ENCODE measurements at regions not wholly inside any gene's neighbourhood (a gene's known extent, or its start where the extent isn't known, plus 50 kb on each side); places are given as distances from the start of the nearest gene placed in this dataset.

GRCh38 chr14:45743884-45744283, 490.9 kb upstream of the MIS18BP1 start:
- DNase-seq (ENCODE audit: low read depth, low spot score) = peak; percentile 22
- H4K20me1 ChIP-seq (ENCODE audit: insufficient read depth) = no peaks in the 10 kb centered on the region
- ATAC-seq = peak; percentile 89
- no peak overlapping the region for H3K4me3 ChIP-seq (replicated peaks in 1 of 2; ENCODE audit: low read depth in 1 of 2, low read length in 2 of 2)
- ChIA-PET POLR2A (no interaction called here), CTCF (no interaction called here), RAD21 (ENCODE audit: low non-redundant PET in 1 of 2, low total read pairs in 2 of 2, uncharacterized antibody in 2 of 2, unreplicated experiment in 2 of 2) (no interaction called here)
- H3K4me2 ChIP-seq (ENCODE audit: low read length) = peak overlapping the region; percentile 22
- intact Hi-C loops (cut with micrococcal nuclease) = no loop called here
- H3K27me3 ChIP-seq (ENCODE audit: insufficient read depth, low read length) = no peaks in the 10 kb centered on the region
- H3K9me2 ChIP-seq (ENCODE audit: insufficient read depth) = no peaks in the 10 kb centered on the region
- no peaks in the 10 kb centered on the region for H3K36me3 ChIP-seq (ENCODE audit: control insufficient read depth in 1 of 2, insufficient read depth in 2 of 2, low read length in 2 of 2)
- H2AFZ ChIP-seq (ENCODE audit: low read depth, low read length, poor library complexity, severe bottlenecking) = no peak overlapping the region
- H3K9me3 ChIP-seq (ENCODE audit: control insufficient read depth in 1 of 2, insufficient read depth in 1 of 2, low read depth in 1 of 2, low read length in 2 of 2) = no peaks in the 10 kb centered on the region
- TF ChIP-seq EZH2phosphoT487 (IDR thresholded peaks at IDR 0.05; ENCODE audit: borderline replicate concordance) (no peak), CTCF (IDR thresholded peaks at IDR 0.05 in 2 of 3, conservative IDR thresholded peaks at IDR 0.05 in 1 of 3; ENCODE audit: borderline replicate concordance in 1 of 3, insufficient read depth in 1 of 3, low read depth in 2 of 3, low read length in 2 of 3) (no peak), SP1 (IDR thresholded peaks at IDR 0.05; ENCODE audit: low read depth) (peak; percentile 37; the same call in 1 of the 2 replicates), CBX3 (IDR thresholded peaks at IDR 0.05; ENCODE audit: low read depth) (0 out of 2 replicates have a peak, but pooled peaks have one; percentile 28), TCF7L2 (IDR thresholded peaks at IDR 0.05; ENCODE audit: borderline replicate concordance, extremely low read depth, insufficient read depth, insufficient read length) (peak; percentile 84), JUND (IDR thresholded peaks at IDR 0.05) (peak; percentile 59), CEBPB (IDR thresholded peaks at IDR 0.05; ENCODE audit: low read depth) (no peak), FOSL1 (IDR thresholded peaks at IDR 0.05; ENCODE audit: low read depth) (peak; percentile 53; the same call in 1 of the 2 replicates)
- H3K27ac ChIP-seq (ENCODE audit: low read depth, low read length) = no peak overlapping the region
- no TSS peak for BruUV-seq (replicated peaks)
- H3K4me1 ChIP-seq (ENCODE audit: control insufficient read depth in 1 of 2, insufficient read depth in 2 of 2, low read length in 2 of 2) = peaks cover 9% of the 10 kb centered on the region in 2 experiments; a peak in 3 of 4 replicates
- H3K9ac ChIP-seq (ENCODE audit: low read length) = no peak overlapping the region
- no peaks in the 10 kb centered on the region for H3K79me2 ChIP-seq (ENCODE audit: insufficient read depth, low read length)

GRCh38 chr14:45742187-45742586, 489.2 kb upstream of the MIS18BP1 start:
- Histone ChIP-seq H2AFZ (ENCODE audit: low read depth, low read length, poor library complexity, severe bottlenecking) (no peak overlapping the region), H3K9ac (ENCODE audit: low read length) (no peak overlapping the region)
- POLR2A ChIA-PET = no interaction called here
- no peak for TF ChIP-seq ELF1 (IDR thresholded peaks at IDR 0.05; ENCODE audit: borderline replicate concordance, low read depth)
- no peak for TF ChIP-seq ATF3 (IDR thresholded peaks at IDR 0.05)
- no peak for TF ChIP-seq TCF7L2 (IDR thresholded peaks at IDR 0.05; ENCODE audit: borderline replicate concordance, extremely low read depth, insufficient read depth, insufficient read length)
- TF ChIP-seq EZH2phosphoT487 (IDR thresholded peaks at IDR 0.05; ENCODE audit: borderline replicate concordance) = no peak
- no peak for TF ChIP-seq ZBTB33 (IDR thresholded peaks at IDR 0.05; ENCODE audit: extremely low read depth, insufficient replicate concordance, low read length)
- TF ChIP-seq SIN3A (IDR thresholded peaks at IDR 0.05; ENCODE audit: low read depth) = no peak
- TF ChIP-seq CEBPB (IDR thresholded peaks at IDR 0.05; ENCODE audit: low read depth) = no peak

More at GRCh38 chr14:45742187-45742586, 489.2 kb upstream of the MIS18BP1 start:
- ChIA-PET RAD21 (ENCODE audit: low non-redundant PET in 1 of 2, low total read pairs in 2 of 2, uncharacterized antibody in 2 of 2, unreplicated experiment in 2 of 2) (no interaction called here), CTCF (no interaction called here)
- no peaks in the 10 kb centered on the region for H4K20me1 ChIP-seq (ENCODE audit: insufficient read depth)
- no peaks in the 10 kb centered on the region for H3K9me2 ChIP-seq (ENCODE audit: insufficient read depth)
- no peak overlapping the region for H3K4me2 ChIP-seq (ENCODE audit: low read length)
- DNase-seq (ENCODE audit: low read depth, low spot score) (no peak), ATAC-seq (no peak)
- no peaks in the 10 kb centered on the region; a peak in 1 of 4 replicates for H3K9me3 ChIP-seq (ENCODE audit: control insufficient read depth in 1 of 2, insufficient read depth in 1 of 2, low read depth in 1 of 2, low read length in 2 of 2)
- H3K79me2 ChIP-seq (ENCODE audit: insufficient read depth, low read length) = no peaks in the 10 kb centered on the region
- no peaks in the 10 kb centered on the region for H3K36me3 ChIP-seq (ENCODE audit: control insufficient read depth in 1 of 2, insufficient read depth in 2 of 2, low read length in 2 of 2)
- no peak overlapping the region for H3K27ac ChIP-seq (ENCODE audit: low read depth, low read length)
- no peak overlapping the region for H3K4me3 ChIP-seq (replicated peaks in 1 of 2; ENCODE audit: low read depth in 1 of 2, low read length in 2 of 2)
- peaks cover 9% of the 10 kb centered on the region in 2 experiments; a peak in 3 of 4 replicates for H3K4me1 ChIP-seq (ENCODE audit: control insufficient read depth in 1 of 2, insufficient read depth in 2 of 2, low read length in 2 of 2)
- no TSS peak for BruUV-seq (replicated peaks)
- H3K27me3 ChIP-seq (ENCODE audit: insufficient read depth, low read length) = no peaks in the 10 kb centered on the region
- intact Hi-C loops (cut with micrococcal nuclease) = no loop called here
